Neural cell (in vitro differentiated cells): ENCODE measurements at regions not wholly inside any gene's neighbourhood (a gene's known extent, or its start where the extent isn't known, plus 50 kb on each side); places are given as distances from the start of the nearest gene placed in this dataset.

Source experiments
- H2AFZ ChIP-seq: fragments of 200-600, 300-800 bp; sonication (generic), shearing (Covaris generic); 2 replicates; pipeline ENCODE4 v1.6.0; 2014; ENCODE audit warnings: low read depth, mild to moderate bottlenecking, antibody characterized with exemption, low read length, moderate library complexity
- H3F3A ChIP-seq: fragments of 200-600 bp; shearing (Covaris generic); 2 replicates; pipeline ENCODE4 v1.6.1; 2016; ENCODE audit warnings: mild to moderate bottlenecking, moderate library complexity, mixed read lengths, antibody characterized with exemption, low read length; ENCODE audit not compliant: insufficient read depth, poor library complexity, severe bottlenecking
- H3K27ac ChIP-seq: fragments of 200-600, 300-800 bp; sonication (generic), shearing (Covaris generic); 2 replicates; pipeline ENCODE4 v1.5.1; 2014; ENCODE audit warnings: mild to moderate bottlenecking, low read length, moderate library complexity
- H3K27me3 ChIP-seq: fragments of 300-800, 200-600 bp; sonication (generic), shearing (Covaris generic); 2 replicates; pipeline ENCODE4 v1.6.0; 2014; ENCODE audit warnings: mild to moderate bottlenecking, low read depth, low read length, moderate library complexity; ENCODE audit not compliant: insufficient read depth
- H3K36me3 ChIP-seq: fragments of 300-800, 200-600 bp; sonication (generic), shearing (Covaris generic); 2 replicates; pipeline ENCODE4 v1.5.1; 2014; ENCODE audit warnings: mild to moderate bottlenecking, antibody characterized with exemption, low read length, moderate library complexity; ENCODE audit not compliant: insufficient read depth
- H3K4me2 ChIP-seq: fragments of 300-800, 200-600 bp; sonication (generic), shearing (Covaris generic); 2 replicates; pipeline ENCODE4 v1.6.0; 2014; ENCODE audit warnings: mild to moderate bottlenecking, low read length
- H3K4me3 ChIP-seq: fragments of 300-800, 200-600 bp; sonication (generic), shearing (Covaris generic); 2 replicates; pipeline ENCODE4 v1.5.1; 2014; ENCODE audit warnings: mild to moderate bottlenecking, low read length, moderate library complexity
- H3K79me2 ChIP-seq: fragments of 200-600 bp; shearing (Covaris generic); replicated peaks from 2 replicates; pipeline ENCODE4 v1.6.0; 2014; ENCODE audit warnings: mild to moderate bottlenecking, low read length, moderate library complexity; ENCODE audit not compliant: insufficient read depth
- H3K9ac ChIP-seq: fragments of 300-800, 200-600 bp; sonication (generic), shearing (Covaris generic); 2 replicates; pipeline ENCODE4 v1.6.1; 2016; ENCODE audit warnings: mild to moderate bottlenecking, low read length, mixed read lengths
- H3K9me2 ChIP-seq: fragments of 200-600 bp; shearing (Covaris generic); 2 replicates; pipeline ENCODE4 v1.6.1; 2016; ENCODE audit warnings: mild to moderate bottlenecking, low read length, mixed read lengths; ENCODE audit not compliant: insufficient read depth
- H3K9me3 ChIP-seq: fragments of 200-600, 300-800 bp; sonication (generic), shearing (Covaris generic); 2 replicates; pipeline ENCODE4 v1.6.1; 2016; ENCODE audit warnings: mild to moderate bottlenecking, mixed run types, low read length, moderate library complexity, mixed read lengths
- H4K20me1 ChIP-seq: fragments of 200-600 bp; shearing (Covaris generic); 2 replicates; pipeline ENCODE4 v1.6.1; 2016; ENCODE audit warnings: mild to moderate bottlenecking, mixed run types; ENCODE audit not compliant: insufficient read depth
- EP300 ChIP-seq: fragments of 450-650 bp; conservative IDR thresholded peaks from 2 replicates; pipeline ENCODE4 v1.6.1; 2014; ENCODE audit warnings: antibody characterized with exemption, mild to moderate bottlenecking, moderate library complexity; ENCODE audit not compliant: poor library complexity, severe bottlenecking
- EZH2 ChIP-seq: fragments of 200-600, 300-800 bp; shearing (Covaris generic), sonication (generic); IDR thresholded peaks from 2 replicates; pipeline ENCODE4 v1.6.1; 2014; ENCODE audit warnings: antibody characterized with exemption, low read length, borderline replicate concordance, mild to moderate bottlenecking; ENCODE audit not compliant: insufficient read depth, poor library complexity, severe bottlenecking
- MXI1 ChIP-seq: fragments of 450-650 bp; conservative IDR thresholded peaks from 2 replicates; pipeline ENCODE4 v1.6.1; 2014; ENCODE audit warnings: antibody characterized with exemption, mild to moderate bottlenecking; ENCODE audit not compliant: poor library complexity, severe bottlenecking
- POLR2AphosphoS5 ChIP-seq: IDR thresholded peaks from 2 replicates; pipeline ENCODE4 v1.6.1; 2012
- RAD21 ChIP-seq: fragments of 450-650 bp; conservative IDR thresholded peaks from 2 replicates; pipeline ENCODE4 v1.6.1; 2014; ENCODE audit warnings: antibody characterized with exemption, mild to moderate bottlenecking, moderate library complexity
- SMC3 ChIP-seq: fragments of 450-650 bp; conservative IDR thresholded peaks from 2 replicates; pipeline ENCODE4 v1.6.1; 2014; ENCODE audit warnings: antibody characterized with exemption, mild to moderate bottlenecking, moderate library complexity; ENCODE audit not compliant: poor library complexity
- TAF1 ChIP-seq: IDR thresholded peaks from 2 replicates; pipeline ENCODE4 v1.6.1; 2012; ENCODE audit warnings: low read depth
- TF ChIP-seq, protein P1 (sequence below): fragments of 450-650 bp; IDR thresholded peaks from 2 replicates; pipeline ENCODE4 v1.5.1; 2014; ENCODE audit warnings: antibody characterized with exemption, mild to moderate bottlenecking, moderate library complexity; ENCODE audit not compliant: poor library complexity, severe bottlenecking
- TF ChIP-seq, protein P2 (sequence below): IDR thresholded peaks from 2 replicates; pipeline ENCODE4 v1.6.1; 2012; ENCODE audit warnings: borderline replicate concordance

DNA sequence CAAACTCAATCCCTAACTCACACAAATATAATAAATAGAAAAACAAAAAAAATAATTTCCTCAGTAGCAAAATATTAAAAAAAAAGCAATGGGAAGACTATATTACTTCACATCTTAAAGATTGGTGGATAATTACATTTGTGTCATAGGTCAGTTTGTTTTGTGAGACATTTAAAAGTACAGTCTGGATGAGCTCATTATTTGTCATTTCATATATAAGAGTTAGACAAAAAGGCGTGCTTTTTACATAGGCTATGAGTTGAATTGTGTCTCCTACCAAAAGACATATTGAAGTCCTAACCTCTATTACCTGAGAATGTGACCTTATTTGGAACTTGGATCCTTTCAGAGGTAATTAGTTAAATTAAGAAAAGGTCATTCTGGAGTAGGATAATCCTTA is 710.1 kb upstream of the CBLB start:
- H3K27me3 ChIP-seq, result no peaks in the 10 kb centered on the region
- no peaks in the 10 kb centered on the region for H3K9me2 ChIP-seq
- H3K27ac ChIP-seq, result no peak overlapping the region
- no peaks in the 10 kb centered on the region for H3K79me2 ChIP-seq
- H2AFZ ChIP-seq, result no peak overlapping the region
- H3K9me3 ChIP-seq, result no peaks in the 10 kb centered on the region
- TF ChIP-seq TAF1, result no peak
- TF ChIP-seq, protein P1, sequence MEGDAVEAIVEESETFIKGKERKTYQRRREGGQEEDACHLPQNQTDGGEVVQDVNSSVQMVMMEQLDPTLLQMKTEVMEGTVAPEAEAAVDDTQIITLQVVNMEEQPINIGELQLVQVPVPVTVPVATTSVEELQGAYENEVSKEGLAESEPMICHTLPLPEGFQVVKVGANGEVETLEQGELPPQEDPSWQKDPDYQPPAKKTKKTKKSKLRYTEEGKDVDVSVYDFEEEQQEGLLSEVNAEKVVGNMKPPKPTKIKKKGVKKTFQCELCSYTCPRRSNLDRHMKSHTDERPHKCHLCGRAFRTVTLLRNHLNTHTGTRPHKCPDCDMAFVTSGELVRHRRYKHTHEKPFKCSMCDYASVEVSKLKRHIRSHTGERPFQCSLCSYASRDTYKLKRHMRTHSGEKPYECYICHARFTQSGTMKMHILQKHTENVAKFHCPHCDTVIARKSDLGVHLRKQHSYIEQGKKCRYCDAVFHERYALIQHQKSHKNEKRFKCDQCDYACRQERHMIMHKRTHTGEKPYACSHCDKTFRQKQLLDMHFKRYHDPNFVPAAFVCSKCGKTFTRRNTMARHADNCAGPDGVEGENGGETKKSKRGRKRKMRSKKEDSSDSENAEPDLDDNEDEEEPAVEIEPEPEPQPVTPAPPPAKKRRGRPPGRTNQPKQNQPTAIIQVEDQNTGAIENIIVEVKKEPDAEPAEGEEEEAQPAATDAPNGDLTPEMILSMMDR, result no peak
- TF ChIP-seq POLR2AphosphoS5, result no peak
- no peak for TF ChIP-seq SMC3
- no peak for TF ChIP-seq EP300
- TF ChIP-seq EZH2, result no peak
- TF ChIP-seq MXI1, result no peak
- H4K20me1 ChIP-seq, result no peaks in the 10 kb centered on the region
- no peak overlapping the region for H3K9ac ChIP-seq
- no peaks in the 10 kb centered on the region for H3K36me3 ChIP-seq
- H3F3A ChIP-seq, result peaks cover 3% of the 10 kb centered on the region
- no peak overlapping the region for H3K4me2 ChIP-seq
- H3K4me3 ChIP-seq, result no peak overlapping the region

DNA sequence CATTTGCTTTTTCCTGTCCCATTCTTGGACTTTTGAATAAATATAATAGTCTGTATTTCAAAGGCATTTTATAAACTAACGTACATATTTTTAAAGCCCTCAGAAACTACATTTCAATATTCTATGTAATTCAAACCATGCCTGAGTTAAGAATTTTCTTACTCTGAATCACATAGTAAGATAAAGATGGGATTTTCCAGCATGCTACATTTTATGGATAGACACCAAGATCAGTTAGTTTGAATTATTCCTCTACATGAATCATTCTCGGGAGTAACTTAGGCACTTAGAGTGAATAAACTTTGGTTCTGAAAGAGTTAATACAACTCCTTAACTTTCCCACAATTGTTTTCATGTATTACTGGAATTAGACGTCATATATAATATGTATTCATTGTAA is 713.3 kb upstream of the CBLB start:
- H3K27ac ChIP-seq, result no peak overlapping the region
- H3K9me2 ChIP-seq, result no peaks in the 10 kb centered on the region
- no peak overlapping the region for H3K9ac ChIP-seq
- no peaks in the 10 kb centered on the region for H3K36me3 ChIP-seq
- no peak overlapping the region for H2AFZ ChIP-seq
- no peaks in the 10 kb centered on the region for H3K9me3 ChIP-seq
- no peaks in the 10 kb centered on the region for H3K79me2 ChIP-seq
- no peaks in the 10 kb centered on the region for H3K27me3 ChIP-seq
- no peak overlapping the region for H3K4me2 ChIP-seq
- no peak overlapping the region for H3K4me3 ChIP-seq
- TF ChIP-seq RAD21 (no peak), EZH2 (no peak), EP300 (no peak), SMC3 (no peak), MXI1 (no peak), POLR2AphosphoS5 (no peak), TAF1 (no peak)
- TF ChIP-seq, protein P2, sequence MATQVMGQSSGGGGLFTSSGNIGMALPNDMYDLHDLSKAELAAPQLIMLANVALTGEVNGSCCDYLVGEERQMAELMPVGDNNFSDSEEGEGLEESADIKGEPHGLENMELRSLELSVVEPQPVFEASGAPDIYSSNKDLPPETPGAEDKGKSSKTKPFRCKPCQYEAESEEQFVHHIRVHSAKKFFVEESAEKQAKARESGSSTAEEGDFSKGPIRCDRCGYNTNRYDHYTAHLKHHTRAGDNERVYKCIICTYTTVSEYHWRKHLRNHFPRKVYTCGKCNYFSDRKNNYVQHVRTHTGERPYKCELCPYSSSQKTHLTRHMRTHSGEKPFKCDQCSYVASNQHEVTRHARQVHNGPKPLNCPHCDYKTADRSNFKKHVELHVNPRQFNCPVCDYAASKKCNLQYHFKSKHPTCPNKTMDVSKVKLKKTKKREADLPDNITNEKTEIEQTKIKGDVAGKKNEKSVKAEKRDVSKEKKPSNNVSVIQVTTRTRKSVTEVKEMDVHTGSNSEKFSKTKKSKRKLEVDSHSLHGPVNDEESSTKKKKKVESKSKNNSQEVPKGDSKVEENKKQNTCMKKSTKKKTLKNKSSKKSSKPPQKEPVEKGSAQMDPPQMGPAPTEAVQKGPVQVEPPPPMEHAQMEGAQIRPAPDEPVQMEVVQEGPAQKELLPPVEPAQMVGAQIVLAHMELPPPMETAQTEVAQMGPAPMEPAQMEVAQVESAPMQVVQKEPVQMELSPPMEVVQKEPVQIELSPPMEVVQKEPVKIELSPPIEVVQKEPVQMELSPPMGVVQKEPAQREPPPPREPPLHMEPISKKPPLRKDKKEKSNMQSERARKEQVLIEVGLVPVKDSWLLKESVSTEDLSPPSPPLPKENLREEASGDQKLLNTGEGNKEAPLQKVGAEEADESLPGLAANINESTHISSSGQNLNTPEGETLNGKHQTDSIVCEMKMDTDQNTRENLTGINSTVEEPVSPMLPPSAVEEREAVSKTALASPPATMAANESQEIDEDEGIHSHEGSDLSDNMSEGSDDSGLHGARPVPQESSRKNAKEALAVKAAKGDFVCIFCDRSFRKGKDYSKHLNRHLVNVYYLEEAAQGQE, result no peak
- TF ChIP-seq, protein P1, result no peak
- H3F3A ChIP-seq, result peaks cover 3% of the 10 kb centered on the region
- H4K20me1 ChIP-seq, result no peaks in the 10 kb centered on the region
